ENCODE measurements at regions not wholly inside any gene's neighbourhood (a gene's known extent, or its start where the extent isn't known, plus 50 kb on each side); places are given as distances from the start of the nearest gene placed in this dataset.

- TF ChIP-seq CTCF (IDR thresholded peaks at IDR 0.05) = no peak
- TF ChIP-seq POLR2A (IDR thresholded peaks at IDR 0.05) = no peak
- no peak for TF ChIP-seq EP300 (IDR thresholded peaks at IDR 0.05)
Measured at GRCh38 chr22:47395481-47395880, 633.0 kb downstream of the TBC1D22A start.

Measured in tibial nerve (tissue), 4 donors.